HG03025 (cell line): ENCODE measurements at regions not wholly inside any gene's neighbourhood (a gene's known extent, or its start where the extent isn't known, plus 50 kb on each side); places are given as distances from the start of the nearest gene placed in this dataset.
"Not testable (repeated sequence)": the region's sequence is repeated elsewhere in the genome, so short reads cannot be mapped to it uniquely, and the experiment has no call there.

Experiments
- ATAC-seq: cut with Tn5 transposase; IDR thresholded peaks from one replicate; pipeline ENCODE4 v1.9.1; 2021; ENCODE audit warnings: mild to moderate bottlenecking, moderate library complexity; ENCODE audit not compliant: unreplicated experiment, low FRiP score

DNA sequence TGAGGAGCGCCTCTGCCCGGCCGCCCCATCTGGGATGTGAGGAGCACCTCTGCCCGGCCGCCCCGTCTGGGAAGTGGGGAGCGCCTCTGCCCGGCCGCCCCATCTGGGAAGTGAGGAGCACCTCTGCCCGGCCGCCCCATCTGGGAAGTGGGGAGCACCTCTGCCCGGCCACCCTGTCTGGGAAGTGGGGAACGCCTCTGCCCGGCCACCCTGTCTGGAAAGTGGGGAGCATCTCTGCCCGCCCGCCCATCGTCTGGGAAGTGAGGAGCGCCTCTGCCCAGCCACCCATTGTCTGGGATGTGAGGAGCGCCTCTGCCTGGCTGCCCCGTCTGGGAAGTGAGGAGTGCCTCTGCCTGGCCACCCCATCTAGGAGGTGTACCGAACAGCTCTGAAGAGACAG lies 788.1 kb downstream of the PLA2G4A start:
- ATAC-seq, result not testable (repeated sequence)

DNA sequence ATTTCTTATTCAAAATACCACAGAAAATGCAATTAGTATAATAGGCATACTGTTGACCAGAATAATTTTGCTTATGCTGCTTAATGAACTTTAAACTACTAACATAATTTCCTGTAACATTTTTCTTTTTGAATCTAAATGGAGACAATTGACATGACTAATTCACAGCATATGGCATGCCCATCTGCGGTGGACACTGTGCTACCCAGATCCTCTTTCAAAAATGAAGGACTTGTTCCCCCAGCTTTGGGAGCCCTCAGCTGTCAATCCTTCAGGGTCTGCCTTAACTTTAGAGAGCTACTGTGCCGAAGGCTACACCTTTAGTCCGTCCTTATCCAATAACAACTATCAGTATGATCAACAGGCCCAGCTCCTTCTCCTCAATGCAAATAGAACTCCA lies 789.0 kb downstream of the PLA2G4A start:
- ATAC-seq, result no peak

DNA sequence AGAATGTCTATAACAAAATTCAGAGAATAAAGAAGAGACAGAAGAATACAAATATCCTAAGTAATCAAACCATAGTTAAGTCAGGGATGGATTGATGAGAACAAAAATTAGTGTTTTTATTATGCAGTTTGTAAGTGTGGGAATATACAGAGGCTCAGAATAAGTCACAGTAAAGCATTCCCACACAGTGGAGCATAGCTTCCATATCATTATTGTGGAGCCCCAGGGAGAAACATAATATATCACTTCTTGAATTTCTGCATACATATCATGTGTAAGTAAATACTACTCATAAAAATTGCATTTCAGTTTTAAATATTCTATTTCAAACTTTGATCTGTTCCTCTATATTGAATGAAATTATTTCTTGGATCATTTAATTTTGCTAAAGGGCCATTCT lies 790.4 kb downstream of the PLA2G4A start:
- no peak for ATAC-seq

- ATAC-seq, result no peak
Observed at GRCh38 chr1:187621951-187622350, 793.2 kb downstream of the PLA2G4A start.

DNA sequence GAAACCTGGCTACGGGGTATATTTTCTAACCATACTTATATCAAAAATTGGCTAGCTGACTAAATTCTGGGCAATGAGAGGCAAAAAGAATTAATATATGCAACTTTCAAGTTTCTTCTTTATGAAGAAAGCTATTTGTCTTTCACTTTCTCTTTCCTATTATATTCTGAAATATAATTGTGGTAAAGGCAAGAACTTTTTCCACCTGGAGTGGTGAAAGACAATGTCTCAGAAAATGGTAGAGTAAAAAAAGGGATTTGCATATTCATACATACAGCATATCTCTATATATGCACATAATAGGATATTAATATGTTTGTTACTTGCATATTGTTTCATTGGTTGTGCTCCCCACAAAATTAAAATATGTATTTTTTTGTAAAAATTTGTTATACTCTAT lies 793.8 kb downstream of the PLA2G4A start:
- ATAC-seq, result no peak

DNA sequence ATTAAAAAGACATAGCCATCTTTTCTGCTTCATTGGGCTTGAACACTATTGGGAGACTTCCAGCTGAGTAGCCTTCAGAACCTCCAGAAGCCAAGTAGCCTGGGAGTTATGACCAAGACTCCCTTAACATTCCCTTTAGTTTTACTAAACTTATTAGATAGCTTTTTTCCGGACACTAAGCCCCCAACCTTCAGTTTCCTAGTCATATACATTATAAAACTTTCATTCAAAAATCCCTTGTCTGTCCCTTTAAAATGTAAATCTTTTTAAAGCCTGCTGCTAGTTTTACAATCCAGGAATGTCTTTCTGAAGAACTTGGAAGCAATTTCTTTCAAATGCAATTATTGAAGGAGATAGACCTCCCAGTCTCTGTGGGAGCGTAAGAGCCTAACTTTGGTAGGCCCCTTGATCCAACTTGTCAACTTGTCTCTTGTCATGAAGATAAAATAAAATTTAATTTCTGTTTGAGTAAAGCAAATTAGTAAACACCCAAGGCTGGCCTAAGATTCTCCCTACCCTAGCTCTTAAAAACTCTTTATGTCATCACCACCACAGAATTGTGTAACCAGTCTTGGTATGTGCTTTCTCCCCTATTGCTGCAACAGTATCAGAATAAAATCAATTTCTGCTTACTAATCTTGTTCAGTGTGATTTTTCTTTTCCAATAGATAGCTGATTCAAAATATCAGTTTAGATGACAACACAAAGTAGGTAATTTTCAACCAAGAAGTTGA lies 796.2 kb downstream of the PLA2G4A start:
- ATAC-seq, result no peak

DNA sequence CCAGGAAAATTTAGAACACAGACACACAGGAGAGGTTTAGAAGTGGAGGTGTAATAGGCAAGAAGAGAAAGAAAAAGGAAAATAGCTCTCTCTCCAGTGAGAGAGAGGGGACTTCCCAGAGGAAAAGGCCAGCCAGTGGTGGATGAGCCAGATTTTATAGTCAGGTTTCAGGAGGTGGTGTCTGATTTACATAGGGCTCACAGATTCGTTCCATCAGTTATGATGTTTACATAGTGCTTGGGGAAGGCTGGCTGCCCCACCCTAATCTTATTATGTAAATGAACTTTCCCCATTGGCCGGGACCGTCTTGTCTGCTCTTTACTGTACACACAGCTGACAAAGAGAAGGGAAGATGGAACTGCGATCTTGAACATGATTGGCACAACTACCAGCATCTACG lies 797.3 kb downstream of the PLA2G4A start:
- no peak for ATAC-seq

GRCh38 chr1:187627516-187627915 lies 798.8 kb downstream of the PLA2G4A start:
- ATAC-seq, result no peak

DNA sequence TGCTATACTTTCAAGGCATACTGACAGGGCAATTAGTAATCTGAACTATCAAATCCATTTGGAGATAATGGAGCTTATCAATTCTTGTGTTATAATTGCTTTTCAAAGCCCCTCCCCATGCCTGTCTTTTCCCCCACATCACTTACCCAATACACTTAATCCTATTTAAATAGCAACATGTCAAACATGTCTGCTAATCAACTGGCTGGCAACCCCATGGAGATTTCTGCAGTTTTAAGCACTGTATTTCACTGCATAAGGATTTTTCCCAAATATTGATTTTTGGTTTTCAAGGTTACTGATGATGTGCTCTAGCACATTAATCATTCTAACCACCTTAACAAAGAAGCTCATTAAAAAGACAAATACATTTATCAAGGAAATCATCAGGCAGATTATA lies 800.3 kb downstream of the PLA2G4A start:
- no peak for ATAC-seq

DNA sequence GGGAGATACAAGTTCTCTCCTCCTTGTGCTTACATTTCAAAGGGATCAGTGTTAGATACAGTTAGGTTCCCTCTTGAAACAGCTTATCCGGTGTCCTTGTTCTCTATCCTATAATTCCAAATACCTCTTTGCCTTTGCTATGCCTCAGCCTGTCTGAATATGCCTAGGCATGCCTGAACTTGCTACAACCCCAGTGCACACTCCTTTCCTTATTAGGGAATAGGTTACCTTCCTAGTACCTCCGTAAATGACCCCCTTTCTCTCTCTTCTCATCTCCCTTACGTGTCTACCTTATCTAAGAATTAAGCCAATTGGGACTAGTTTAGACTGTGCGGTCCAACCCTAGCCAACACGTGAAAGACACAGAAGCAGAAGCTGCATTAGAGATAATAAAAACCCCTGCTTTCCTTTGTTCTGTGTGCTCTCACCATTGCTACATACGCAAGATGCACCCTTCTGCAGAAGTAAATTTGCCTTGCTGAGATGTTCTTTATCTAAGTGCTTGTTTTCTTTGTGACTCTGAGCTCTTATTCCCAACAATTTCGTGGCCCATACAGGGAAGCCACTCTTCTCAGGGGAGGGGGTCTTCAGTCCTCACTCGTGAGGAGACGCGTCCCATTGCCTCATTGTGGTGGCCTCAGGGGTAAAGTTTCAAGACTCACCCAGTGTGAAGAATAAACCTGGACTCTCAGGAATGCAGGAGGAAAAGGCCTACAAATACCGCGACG lies 802.1 kb downstream of the PLA2G4A start:
- no peak for ATAC-seq

- ATAC-seq, result no peak
Observed at GRCh38 chr1:187631381-187631675, 802.6 kb downstream of the PLA2G4A start.

DNA sequence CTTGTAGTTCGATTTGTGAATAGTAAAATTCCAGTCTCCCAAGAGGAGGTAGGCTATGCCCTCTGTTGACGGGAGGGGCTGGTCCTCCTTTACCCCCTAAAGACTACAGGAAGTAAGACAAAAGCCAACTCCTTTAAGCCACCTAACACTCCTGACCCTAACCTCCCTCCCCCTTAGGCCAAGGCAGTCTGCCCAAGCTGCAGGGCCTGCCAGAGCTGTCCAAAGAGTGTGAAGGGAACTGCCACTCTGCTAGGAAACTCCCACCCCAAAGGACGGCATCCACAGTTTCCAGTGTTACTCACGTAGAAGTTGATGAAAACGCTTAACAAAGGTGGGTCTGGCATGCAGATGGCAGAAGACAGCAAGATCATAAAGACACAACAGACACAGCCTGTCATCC lies 803.2 kb downstream of the PLA2G4A start:
- no peak for ATAC-seq

DNA sequence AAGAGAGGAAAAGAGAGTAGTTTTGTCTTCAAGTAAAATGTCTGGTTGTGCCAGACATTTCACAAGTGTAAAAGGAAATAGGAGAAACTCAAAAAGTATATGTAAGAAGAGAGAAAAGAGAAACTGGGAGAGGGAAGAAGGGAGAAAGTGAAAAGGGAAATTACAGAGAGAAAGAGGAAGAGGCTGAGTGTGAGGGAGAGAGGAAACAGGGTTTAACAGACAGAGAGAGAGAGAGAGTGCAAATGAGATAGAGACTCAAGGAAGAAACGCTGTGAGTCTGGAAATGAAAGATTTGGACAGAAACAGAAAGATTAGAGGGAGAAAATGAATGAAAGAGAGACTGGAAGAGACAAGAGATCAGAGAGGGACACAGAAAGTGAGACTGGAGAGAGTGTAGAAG lies 806.2 kb downstream of the PLA2G4A start:
- ATAC-seq, result no peak

- ATAC-seq, result no peak
Observed at GRCh38 chr1:187638733-187639434, 810.1 kb downstream of the PLA2G4A start.

GRCh38 chr1:187641015-187641414 lies 812.3 kb downstream of the PLA2G4A start:
- ATAC-seq, result no peak

- no peak for ATAC-seq
Observed at GRCh38 chr1:187641463-187641862, 812.7 kb downstream of the PLA2G4A start.

GRCh38 chr1:187641907-187642306 lies 813.2 kb downstream of the PLA2G4A start:
- ATAC-seq, result no peak

DNA sequence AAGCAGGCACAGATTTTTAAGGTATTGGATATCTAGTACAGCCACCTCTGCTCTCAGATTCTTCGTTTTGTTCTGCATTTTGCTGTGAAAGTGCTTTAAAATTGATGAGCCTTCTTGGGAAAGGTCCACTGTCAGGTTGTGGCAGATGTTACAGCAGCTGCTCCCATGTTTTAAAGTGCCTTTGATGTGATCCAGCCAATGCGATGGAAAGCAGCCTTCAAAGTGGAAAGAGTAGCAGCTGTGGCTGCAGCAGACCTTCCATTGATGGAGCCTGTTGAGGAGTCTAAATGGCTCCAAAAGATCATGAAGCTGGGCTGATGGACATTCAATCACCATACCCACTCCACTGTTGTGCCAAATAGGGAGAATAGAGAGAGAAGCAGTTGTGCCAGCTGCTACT lies 816.9 kb downstream of the PLA2G4A start:
- ATAC-seq, result no peak

- ATAC-seq, result no peak
Observed at GRCh38 chr1:187646536-187647107, 817.9 kb downstream of the PLA2G4A start.

DNA sequence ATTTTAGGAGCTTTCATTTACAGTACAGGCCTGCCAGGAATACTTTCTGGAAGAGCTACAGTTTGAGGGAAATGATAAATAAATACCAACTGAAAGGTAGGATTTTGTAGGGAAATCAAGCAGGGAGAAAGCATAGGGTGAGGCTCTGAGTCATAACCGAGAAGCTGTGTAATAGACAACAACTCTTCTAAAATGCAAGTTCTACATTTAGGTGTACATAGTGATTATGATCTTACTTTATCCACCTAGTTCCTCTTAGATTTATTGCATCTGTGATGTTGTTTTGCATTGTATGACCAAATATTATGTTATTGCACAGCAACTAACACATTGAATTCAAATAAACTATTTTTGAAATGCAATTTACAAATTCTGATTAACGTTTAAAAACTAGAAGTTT lies 819.3 kb downstream of the PLA2G4A start:
- no peak for ATAC-seq

GRCh38 chr1:187654635-187655034 lies 825.9 kb downstream of the PLA2G4A start:
- no peak for ATAC-seq
